ENCODE measurements at regions not wholly inside any gene's neighbourhood (a gene's known extent, or its start where the extent isn't known, plus 50 kb on each side); places are given as distances from the start of the nearest gene placed in this dataset.

DNA sequence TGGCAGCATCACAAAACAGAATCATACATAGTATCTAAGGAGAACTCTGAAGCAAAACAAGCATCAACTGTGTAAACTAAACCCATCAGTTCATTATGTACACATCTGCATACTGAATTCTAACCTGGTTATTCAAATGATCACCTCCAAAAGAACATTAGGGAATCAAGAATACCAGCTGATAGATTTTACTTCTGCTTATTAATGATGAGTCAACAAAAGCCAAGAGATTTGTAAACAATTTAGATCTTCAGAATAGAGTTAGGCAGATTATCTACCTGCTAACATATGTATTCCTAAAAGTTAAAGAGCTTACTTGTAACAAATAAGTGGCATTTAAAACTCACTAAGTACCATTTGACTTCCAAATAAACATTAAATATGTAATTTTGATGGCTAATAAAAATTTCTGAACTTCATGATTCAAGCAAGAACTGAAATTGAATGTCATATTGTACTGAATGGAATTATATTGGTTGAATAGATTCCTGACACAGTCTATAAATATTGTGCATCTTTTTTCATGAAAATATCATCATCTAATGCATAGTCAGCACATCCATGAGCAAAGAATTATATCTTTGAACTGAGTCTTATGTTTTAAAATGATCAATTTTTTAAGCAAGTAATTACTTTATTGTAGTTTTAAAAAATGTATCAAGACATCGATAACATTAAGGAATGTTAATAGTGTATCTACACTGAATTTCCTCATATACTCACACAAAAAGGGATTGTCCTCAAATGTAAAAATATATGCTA, 470.5 kb downstream of the GRXCR1 start:
- Histone ChIP-seq H3K27me3 (ENCODE audit: insufficient read depth, low read length) (no peaks in the 10 kb centered on the region), H3K4me1 (ENCODE audit: insufficient read depth, low read length) (no peaks in the 10 kb centered on the region), H4K20me1 (ENCODE audit: insufficient read depth, low read length) (no peaks in the 10 kb centered on the region), H3K79me2 (ENCODE audit: insufficient read depth, low read length) (no peaks in the 10 kb centered on the region), H2AFZ (ENCODE audit: low read depth, low read length) (no peak overlapping the region), H3K9me3 (ENCODE audit: insufficient read depth, low read depth, low read length) (no peaks in the 10 kb centered on the region), H3K9ac (ENCODE audit: low read length) (no peak overlapping the region), H3K27ac (ENCODE audit: low read depth, low read length) (no peak overlapping the region), H3K36me3 (ENCODE audit: insufficient read depth, low read length) (no peaks in the 10 kb centered on the region), H3K4me3 (ENCODE audit: insufficient read depth, low read depth, low read length) (no peak overlapping the region), H3K4me2 (ENCODE audit: low read length) (no peak overlapping the region)
- no peak for DNase-seq (ENCODE audit: low read depth)
- TF ChIP-seq CTCF (IDR thresholded peaks at IDR 0.05; ENCODE audit: insufficient read depth, low read depth, low read length) (no peak), EZH2 (IDR thresholded peaks at IDR 0.05; ENCODE audit: insufficient read depth, low read length) (no peak)
- Mint-ChIP-seq H3K27ac (ENCODE audit: unreplicated experiment) (no peak overlapping the region), H3K4me1 (ENCODE audit: low read depth, unreplicated experiment) (no peaks in the 10 kb centered on the region), H3K27me3 (ENCODE audit: low read depth, unreplicated experiment) (no peaks in the 10 kb centered on the region), H3K9me3 (ENCODE audit: unreplicated experiment) (no peaks in the 10 kb centered on the region), H3K36me3 (ENCODE audit: low read depth, unreplicated experiment) (no peaks in the 10 kb centered on the region), H3K4me3 (ENCODE audit: unreplicated experiment) (no peak overlapping the region)
- FAIRE-seq, result no peak

- DNase-seq (ENCODE audit: low read depth), result no peak
Observed at GRCh38 chr4:43369036-43369594, 476.6 kb downstream of the GRXCR1 start.

More at GRCh38 chr4:43369036-43369594, 476.6 kb downstream of the GRXCR1 start:
- Histone ChIP-seq H4K20me1 (ENCODE audit: insufficient read depth, low read length) (no peaks in the 10 kb centered on the region), H3K9me3 (ENCODE audit: insufficient read depth, low read depth, low read length) (no peaks in the 10 kb centered on the region), H3K27ac (ENCODE audit: low read depth, low read length) (no peak overlapping the region), H3K9ac (ENCODE audit: low read length) (no peak overlapping the region), H3K36me3 (ENCODE audit: insufficient read depth, low read length) (no peaks in the 10 kb centered on the region), H3K4me1 (ENCODE audit: insufficient read depth, low read length) (no peaks in the 10 kb centered on the region), H2AFZ (ENCODE audit: low read depth, low read length) (no peak overlapping the region), H3K27me3 (ENCODE audit: insufficient read depth, low read length) (no peaks in the 10 kb centered on the region), H3K4me2 (ENCODE audit: low read length) (no peak overlapping the region), H3K79me2 (ENCODE audit: insufficient read depth, low read length) (no peaks in the 10 kb centered on the region), H3K4me3 (ENCODE audit: insufficient read depth, low read depth, low read length) (no peak overlapping the region)
- no peaks in the 10 kb centered on the region for H3K9me3 Mint-ChIP-seq (ENCODE audit: unreplicated experiment)
- no peak overlapping the region for H3K4me3 Mint-ChIP-seq (ENCODE audit: unreplicated experiment)
- H3K4me1 Mint-ChIP-seq (ENCODE audit: low read depth, unreplicated experiment), result peaks cover 2% of the 10 kb centered on the region
- no peak overlapping the region for H3K27ac Mint-ChIP-seq (ENCODE audit: unreplicated experiment)
- TF ChIP-seq EZH2 (IDR thresholded peaks at IDR 0.05; ENCODE audit: insufficient read depth, low read length), result no peak
- no peak for TF ChIP-seq CTCF (IDR thresholded peaks at IDR 0.05; ENCODE audit: insufficient read depth, low read depth, low read length)
- FAIRE-seq, result no peak
- H3K27me3 Mint-ChIP-seq (ENCODE audit: low read depth, unreplicated experiment), result no peaks in the 10 kb centered on the region
- H3K36me3 Mint-ChIP-seq (ENCODE audit: low read depth, unreplicated experiment), result no peaks in the 10 kb centered on the region
